ENCODE measurements at regions not wholly inside any gene's neighbourhood (a gene's known extent, or its start where the extent isn't known, plus 50 kb on each side); places are given as distances from the start of the nearest gene placed in this dataset.

DNA sequence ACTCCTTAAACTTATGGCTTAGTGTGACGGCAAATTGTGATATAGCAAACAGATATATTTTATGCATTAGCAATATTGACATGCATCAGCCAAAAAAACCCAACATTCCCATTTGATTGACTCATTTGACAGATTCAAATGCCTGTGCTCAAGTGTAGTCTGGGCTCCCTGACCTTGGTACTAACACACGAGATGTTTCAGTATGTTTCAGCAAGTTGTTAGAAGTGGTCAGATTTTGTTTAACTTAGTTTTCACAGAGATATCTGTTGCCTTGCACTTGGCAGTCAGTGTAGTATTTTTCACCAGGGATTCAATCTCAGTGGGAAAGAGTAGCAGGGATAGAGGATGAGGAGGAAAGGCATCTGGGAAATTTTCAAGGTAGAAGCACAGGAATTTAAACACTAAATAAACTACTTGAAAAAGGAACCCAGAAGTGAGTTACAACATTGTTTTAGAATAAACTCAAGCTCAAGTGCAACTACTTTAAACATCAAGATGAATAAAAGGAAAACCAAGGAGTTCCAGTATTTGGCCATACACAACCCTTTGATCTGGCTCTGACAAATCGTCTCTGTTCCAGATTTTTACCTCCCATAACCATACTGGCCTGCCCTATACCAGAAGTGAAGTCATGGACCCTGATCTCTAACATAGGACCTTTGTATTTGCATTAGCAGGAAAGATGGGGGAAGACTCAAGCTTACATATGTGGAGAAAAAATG is 56.5 kb upstream of the BLID start:
- no peaks in the 10 kb centered on the region for H3K4me1 ChIP-seq
- no peak for TF ChIP-seq CTCF (IDR thresholded peaks at IDR 0.05)
- no peak for DNase-seq (ENCODE audit: low spot score)
- H3K9me3 ChIP-seq: no peaks in the 10 kb centered on the region
- no peaks in the 10 kb centered on the region for H3K36me3 ChIP-seq
- no peak overlapping the region for H3K27ac ChIP-seq
- H3K4me3 ChIP-seq: no peak overlapping the region
- H3K27me3 ChIP-seq: no peaks in the 10 kb centered on the region

- no peaks in the 10 kb centered on the region for H3K27me3 ChIP-seq
- H3K4me1 ChIP-seq: peaks cover 0 to under 1% of the 10 kb centered on the region in 2 donors
- DNase-seq (ENCODE audit: low spot score): no peak
- no peaks in the 10 kb centered on the region for H3K9me3 ChIP-seq
- H3K4me3 ChIP-seq: no peak overlapping the region
- TF ChIP-seq CTCF (IDR thresholded peaks at IDR 0.05): no peak
- H3K27ac ChIP-seq: no peak overlapping the region
- H3K36me3 ChIP-seq: no peaks in the 10 kb centered on the region
Observed at GRCh38 chr11:122170815-122171475, 54.9 kb upstream of the BLID start.

DNA sequence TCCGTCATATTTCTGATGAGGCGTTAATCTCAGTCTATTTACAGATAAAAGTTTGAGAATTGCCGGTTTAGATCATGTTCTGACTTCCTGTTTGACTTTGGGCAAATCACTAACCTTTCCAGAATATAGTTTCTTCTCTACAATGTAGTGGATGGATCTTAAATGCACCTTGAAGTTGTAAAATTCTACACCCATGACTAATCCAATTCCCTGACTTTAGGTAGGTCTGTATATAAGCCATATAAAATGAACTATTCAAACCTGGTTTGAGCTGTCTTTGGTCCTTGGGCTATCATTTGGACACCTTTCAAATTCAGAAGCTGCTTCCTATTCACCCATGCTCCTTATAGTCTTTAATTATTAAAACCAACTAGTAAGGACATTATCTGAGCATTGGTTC is 52.2 kb upstream of the BLID start:
- Histone ChIP-seq H3K9me3 (no peaks in the 10 kb centered on the region), H3K27ac (no peak overlapping the region), H3K27me3 (no peaks in the 10 kb centered on the region), H3K4me1 (peaks cover 0 to 6% of the 10 kb centered on the region in 2 donors), H3K36me3 (no peaks in the 10 kb centered on the region), H3K4me3 (no peak overlapping the region)
- no peak for TF ChIP-seq CTCF (IDR thresholded peaks at IDR 0.05)
- no peak for DNase-seq (ENCODE audit: low spot score)

DNA sequence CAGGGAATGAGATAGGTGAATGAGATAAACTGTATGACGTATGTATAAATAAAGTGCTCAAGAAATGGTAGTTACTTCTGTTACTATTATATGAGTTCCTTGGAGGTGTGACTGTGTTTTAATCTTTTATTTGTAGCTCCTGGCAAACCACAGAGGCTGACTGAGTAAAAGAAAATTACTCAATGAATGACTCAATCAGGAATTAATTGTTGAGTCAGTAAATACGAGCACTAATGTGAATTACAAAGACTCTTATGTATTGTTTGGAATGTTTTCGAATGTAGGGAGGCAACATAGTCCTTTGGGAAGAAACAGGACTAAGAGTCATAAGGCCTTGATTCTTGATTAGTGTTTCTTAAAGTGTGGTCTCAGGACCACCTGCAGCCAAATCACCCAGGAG is 51.1 kb upstream of the BLID start:
- no peaks in the 10 kb centered on the region for H3K9me3 ChIP-seq
- H3K27me3 ChIP-seq: no peaks in the 10 kb centered on the region
- H3K4me3 ChIP-seq: no peak overlapping the region
- H3K27ac ChIP-seq: no peak overlapping the region
- H3K36me3 ChIP-seq: no peaks in the 10 kb centered on the region
- peaks cover 0 to 6% of the 10 kb centered on the region in 2 donors for H3K4me1 ChIP-seq
- DNase-seq (ENCODE audit: low spot score): no peak
- TF ChIP-seq CTCF (IDR thresholded peaks at IDR 0.05): no peak

DNA sequence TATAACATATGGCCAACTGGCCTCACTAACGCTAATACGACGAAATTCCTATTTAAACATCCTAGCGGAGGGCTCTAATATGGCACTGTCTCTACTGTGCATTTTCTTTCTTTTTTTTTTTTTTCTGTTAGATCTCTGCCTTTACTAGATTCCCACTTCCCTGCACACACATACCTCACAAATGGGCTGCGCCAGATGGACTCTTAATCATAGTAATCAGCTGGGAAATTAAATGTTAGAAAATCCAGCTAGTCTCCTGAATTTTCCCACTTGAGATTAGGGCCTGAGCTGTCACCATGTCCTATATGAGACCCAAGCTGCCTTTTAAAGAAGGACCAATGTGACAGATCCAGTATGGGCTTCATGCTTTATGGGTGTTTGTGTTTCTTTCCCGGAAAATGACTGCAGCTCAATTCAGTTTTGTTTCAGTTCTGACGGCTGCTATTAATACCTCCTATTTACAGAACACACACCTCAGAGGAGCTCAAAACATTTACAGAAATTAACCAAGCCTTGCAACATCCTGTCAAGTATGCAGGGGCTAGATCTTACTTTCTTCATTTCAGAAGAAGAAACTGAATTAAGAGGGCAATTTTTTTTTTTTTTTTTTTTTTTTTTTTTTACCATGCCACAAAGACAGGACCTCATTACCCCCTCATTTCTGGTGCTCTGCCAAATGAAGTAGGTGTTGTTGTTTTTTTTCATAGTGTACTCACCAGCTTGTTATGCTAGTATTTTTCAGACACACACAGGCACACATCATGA is 49.8 kb upstream of the BLID start:
- H3K27ac ChIP-seq: no peak overlapping the region
- no peaks in the 10 kb centered on the region for H3K27me3 ChIP-seq
- H3K9me3 ChIP-seq: no peaks in the 10 kb centered on the region
- H3K4me1 ChIP-seq: peaks cover 0 to 6% of the 10 kb centered on the region in 2 donors
- H3K4me3 ChIP-seq: no peak overlapping the region
- DNase-seq (ENCODE audit: low spot score): no peak
- TF ChIP-seq CTCF (IDR thresholded peaks at IDR 0.05): no peak
- H3K36me3 ChIP-seq: no peaks in the 10 kb centered on the region
